OCI-LY3 (cell line): ENCODE measurements at regions not wholly inside any gene's neighbourhood (a gene's known extent, or its start where the extent isn't known, plus 50 kb on each side); places are given as distances from the start of the nearest gene placed in this dataset.

Source experiments
- CTCF ChIP-seq: fragments of 200-600, 300-600 bp; sonication (generic); IDR thresholded peaks from 2 replicates; pipeline ENCODE4 v1.5.1; 2014; ENCODE audit warnings: antibody characterized with exemption, low read length, low read depth
- EZH2phosphoT487 ChIP-seq: fragments of 200-600 bp; shearing (Covaris generic); IDR thresholded peaks from 2 replicates; pipeline ENCODE4 v1.6.1; 2018; ENCODE audit warnings: antibody characterized with exemption, mixed run types, low read depth

GRCh38 chr9:89850631-89851325, 246.0 kb downstream of the GADD45G start:
- TF ChIP-seq CTCF, result no peak
- no peak for TF ChIP-seq EZH2phosphoT487
